Fibroblast of lung (primary cell): ENCODE measurements at regions not wholly inside any gene's neighbourhood (a gene's known extent, or its start where the extent isn't known, plus 50 kb on each side); places are given as distances from the start of the nearest gene placed in this dataset.

Experiments
- EZH2 ChIP-seq: IDR thresholded peaks from 2 replicates; pipeline ENCODE4 v1.5.1; 2012; ENCODE audit warnings: low read length, control low read depth, mild to moderate bottlenecking; ENCODE audit errors: missing control alignments
- TF ChIP-seq, protein P1 (sequence below), 2 donors: IDR thresholded peaks in 1 of 2; conservative IDR thresholded peaks in 1 of 2; 1 replicate in 1 of 2; 2 replicates in 1 of 2; pipeline ENCODE4 v1.5.1; 2011 to 2012; ENCODE audit warnings: low read length in 2 of 2, control low read depth in 1 of 2, inconsistent platforms in 1 of 2, low read depth in 1 of 2, mild to moderate bottlenecking in 1 of 2

DNA sequence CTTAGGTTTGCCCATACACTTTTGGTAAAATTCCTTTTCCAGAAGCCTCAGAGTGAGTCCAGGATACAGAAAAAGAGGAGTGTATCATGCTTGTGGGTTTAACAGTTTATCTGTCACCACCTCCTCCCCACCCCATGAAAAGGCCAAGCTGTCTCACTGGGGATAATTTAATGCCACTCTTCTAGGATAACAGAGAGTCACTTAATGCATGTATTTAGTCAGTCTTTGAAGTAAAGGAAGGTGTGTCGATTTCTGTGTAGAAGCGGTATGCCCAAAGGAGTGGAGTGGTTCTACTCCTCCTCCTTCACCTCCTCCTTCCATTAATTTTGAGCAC, 116.4 kb downstream of the QPCT start:
- TF ChIP-seq, protein P1, sequence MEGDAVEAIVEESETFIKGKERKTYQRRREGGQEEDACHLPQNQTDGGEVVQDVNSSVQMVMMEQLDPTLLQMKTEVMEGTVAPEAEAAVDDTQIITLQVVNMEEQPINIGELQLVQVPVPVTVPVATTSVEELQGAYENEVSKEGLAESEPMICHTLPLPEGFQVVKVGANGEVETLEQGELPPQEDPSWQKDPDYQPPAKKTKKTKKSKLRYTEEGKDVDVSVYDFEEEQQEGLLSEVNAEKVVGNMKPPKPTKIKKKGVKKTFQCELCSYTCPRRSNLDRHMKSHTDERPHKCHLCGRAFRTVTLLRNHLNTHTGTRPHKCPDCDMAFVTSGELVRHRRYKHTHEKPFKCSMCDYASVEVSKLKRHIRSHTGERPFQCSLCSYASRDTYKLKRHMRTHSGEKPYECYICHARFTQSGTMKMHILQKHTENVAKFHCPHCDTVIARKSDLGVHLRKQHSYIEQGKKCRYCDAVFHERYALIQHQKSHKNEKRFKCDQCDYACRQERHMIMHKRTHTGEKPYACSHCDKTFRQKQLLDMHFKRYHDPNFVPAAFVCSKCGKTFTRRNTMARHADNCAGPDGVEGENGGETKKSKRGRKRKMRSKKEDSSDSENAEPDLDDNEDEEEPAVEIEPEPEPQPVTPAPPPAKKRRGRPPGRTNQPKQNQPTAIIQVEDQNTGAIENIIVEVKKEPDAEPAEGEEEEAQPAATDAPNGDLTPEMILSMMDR (conservative IDR thresholded peaks at IDR 0.05 in 1 of 2, IDR thresholded peaks at IDR 0.05 in 1 of 2; ENCODE audit: low read depth in 1 of 2, low read length in 2 of 2), result no peak
- no peak for TF ChIP-seq EZH2
